ENCODE measurements at regions not wholly inside any gene's neighbourhood (a gene's known extent, or its start where the extent isn't known, plus 50 kb on each side); places are given as distances from the start of the nearest gene placed in this dataset.

- DNase-seq (ENCODE audit: low read depth) = no peak
- TF ChIP-seq MYC (IDR thresholded peaks at IDR 0.05; ENCODE audit: low read depth, low read length) (no peak), MAX (IDR thresholded peaks at IDR 0.05; ENCODE audit: low read depth, low read length) (no peak), CTCF (IDR thresholded peaks at IDR 0.05; ENCODE audit: low read depth, low read length) (no peak), POLR2A (IDR thresholded peaks at IDR 0.05; ENCODE audit: extremely low read depth, insufficient read length) (no peak)
- H3K4me3 ChIP-seq (ENCODE audit: low read depth, low read length) = no peak overlapping the region
Measured at GRCh38 chr18:47331641-47332040, 80.2 kb upstream of the SKOR2 start.

- DNase-seq (ENCODE audit: low read depth) = no peak
- H3K4me3 ChIP-seq (ENCODE audit: low read depth, low read length) = no peak overlapping the region
- no peak for TF ChIP-seq CTCF (IDR thresholded peaks at IDR 0.05; ENCODE audit: low read depth, low read length)
- TF ChIP-seq POLR2A (IDR thresholded peaks at IDR 0.05; ENCODE audit: extremely low read depth, insufficient read length) = no peak
- TF ChIP-seq MYC (IDR thresholded peaks at IDR 0.05; ENCODE audit: low read depth, low read length) = no peak
- TF ChIP-seq MAX (IDR thresholded peaks at IDR 0.05; ENCODE audit: low read depth, low read length) = no peak
Measured at GRCh38 chr18:47331026-47331425, 79.6 kb upstream of the SKOR2 start.

- peak; percentile 24 for DNase-seq (ENCODE audit: low read depth)
- TF ChIP-seq MAX (IDR thresholded peaks at IDR 0.05; ENCODE audit: low read depth, low read length) = no peak
- H3K4me3 ChIP-seq (ENCODE audit: low read depth, low read length) = no peak overlapping the region
Measured at GRCh38 chr18:47323158-47323557, 71.7 kb upstream of the SKOR2 start.

GRCh38 chr18:47321815-47322214, 70.4 kb upstream of the SKOR2 start:
- TF ChIP-seq MAX (IDR thresholded peaks at IDR 0.05; ENCODE audit: low read depth, low read length) (no peak), CTCF (IDR thresholded peaks at IDR 0.05; ENCODE audit: low read depth, low read length) (no peak), MYC (IDR thresholded peaks at IDR 0.05; ENCODE audit: low read depth, low read length) (no peak), POLR2A (IDR thresholded peaks at IDR 0.05; ENCODE audit: extremely low read depth, insufficient read length) (no peak)
- H3K4me3 ChIP-seq (ENCODE audit: low read depth, low read length) = no peak overlapping the region
- DNase-seq (ENCODE audit: low read depth) = no peak

GRCh38 chr18:47317824-47318508, 66.5 kb upstream of the SKOR2 start:
- H3K4me3 ChIP-seq (ENCODE audit: low read depth, low read length) = no peak overlapping the region
- no peak for TF ChIP-seq POLR2A (IDR thresholded peaks at IDR 0.05; ENCODE audit: extremely low read depth, insufficient read length)
- no peak for DNase-seq (ENCODE audit: low read depth)

GRCh38 chr18:47316924-47317323, 65.5 kb upstream of the SKOR2 start:
- H3K4me3 ChIP-seq (ENCODE audit: low read depth, low read length) = no peak overlapping the region
- no peak for DNase-seq (ENCODE audit: low read depth)
- no peak for TF ChIP-seq CTCF (IDR thresholded peaks at IDR 0.05; ENCODE audit: low read depth, low read length)

- TF ChIP-seq POLR2A (IDR thresholded peaks at IDR 0.05; ENCODE audit: extremely low read depth, insufficient read length) (no peak), MAX (IDR thresholded peaks at IDR 0.05; ENCODE audit: low read depth, low read length) (no peak), CTCF (IDR thresholded peaks at IDR 0.05; ENCODE audit: low read depth, low read length) (no peak), MYC (IDR thresholded peaks at IDR 0.05; ENCODE audit: low read depth, low read length) (no peak)
- no peak for DNase-seq (ENCODE audit: low read depth)
- no peak overlapping the region for H3K4me3 ChIP-seq (ENCODE audit: low read depth, low read length)
Measured at GRCh38 chr18:47313901-47314300, 62.4 kb upstream of the SKOR2 start.
